HG03066 (cell line): ENCODE measurements at regions not wholly inside any gene's neighbourhood (a gene's known extent, or its start where the extent isn't known, plus 50 kb on each side); places are given as distances from the start of the nearest gene placed in this dataset.

ENCODE experiments used
- ATAC-seq: cut with Tn5 transposase; IDR thresholded peaks from one replicate; pipeline ENCODE4 v1.9.1; 2021; ENCODE audit warnings: low read depth; ENCODE audit not compliant: unreplicated experiment

- no peak for ATAC-seq
These were observed 287.4 kb downstream of the IRX1 start for GRCh38 chr5:3883040-3883439.

GRCh38 chr5:3886524-3887451 lies 291.2 kb downstream of the IRX1 start:
- no peak for ATAC-seq

- ATAC-seq = no peak
These were observed 292.7 kb downstream of the IRX1 start for GRCh38 chr5:3888310-3888709.

- ATAC-seq = no peak
These were observed 293.9 kb downstream of the IRX1 start for GRCh38 chr5:3889412-3890142.

- no peak for ATAC-seq
These were observed 295.5 kb downstream of the IRX1 start for GRCh38 chr5:3891113-3891512.

GRCh38 chr5:3893527-3893926 lies 297.9 kb downstream of the IRX1 start:
- no peak for ATAC-seq

GRCh38 chr5:3893975-3894374 lies 298.3 kb downstream of the IRX1 start:
- no peak for ATAC-seq

- ATAC-seq = no peak
These were observed 300.5 kb downstream of the IRX1 start for GRCh38 chr5:3896098-3896497.

GRCh38 chr5:3899093-3899492 lies 303.5 kb downstream of the IRX1 start:
- ATAC-seq = no peak

GRCh38 chr5:3904584-3904983 lies 309.0 kb downstream of the IRX1 start:
- ATAC-seq = no peak

- no peak for ATAC-seq
These were observed 309.4 kb downstream of the IRX1 start for GRCh38 chr5:3905031-3905430.

- ATAC-seq = no peak
These were observed 309.9 kb downstream of the IRX1 start for GRCh38 chr5:3905521-3905920.

GRCh38 chr5:3911111-3911510 lies 315.5 kb downstream of the IRX1 start:
- no peak for ATAC-seq

GRCh38 chr5:3911773-3912172 lies 316.1 kb downstream of the IRX1 start:
- no peak for ATAC-seq

GRCh38 chr5:3912790-3913189 lies 317.2 kb downstream of the IRX1 start:
- no peak for ATAC-seq

GRCh38 chr5:3913279-3913678 lies 317.6 kb downstream of the IRX1 start:
- no peak for ATAC-seq

GRCh38 chr5:3925022-3925421 lies 329.4 kb downstream of the IRX1 start:
- no peak for ATAC-seq

- ATAC-seq = no peak
These were observed 330.3 kb downstream of the IRX1 start for GRCh38 chr5:3925935-3926334.

- no peak for ATAC-seq
These were observed 334.2 kb downstream of the IRX1 start for GRCh38 chr5:3929799-3930198.

GRCh38 chr5:3931976-3932375 lies 336.3 kb downstream of the IRX1 start:
- ATAC-seq = no peak

- ATAC-seq = no peak
These were observed 337.9 kb downstream of the IRX1 start for GRCh38 chr5:3933536-3933935.

GRCh38 chr5:3933966-3934365 lies 338.3 kb downstream of the IRX1 start:
- ATAC-seq = no peak
